ENCODE measurements at regions not wholly inside any gene's neighbourhood (a gene's known extent, or its start where the extent isn't known, plus 50 kb on each side); places are given as distances from the start of the nearest gene placed in this dataset.

GRCh38 chr3:145760036-145760435 is 400.9 kb downstream of the PLOD2 start:
- TF ChIP-seq EZH2 (IDR thresholded peaks at IDR 0.05; ENCODE audit: insufficient read depth, low read length) (no peak), CTCF (IDR thresholded peaks at IDR 0.05; ENCODE audit: insufficient read depth, low read depth, low read length) (no peak)

Data from astrocyte (in vitro differentiated cells and primary cell).